GM19035 (cell line): ENCODE measurements at regions not wholly inside any gene's neighbourhood (a gene's known extent, or its start where the extent isn't known, plus 50 kb on each side); places are given as distances from the start of the nearest gene placed in this dataset.

Experiments used
- ATAC-seq: cut with Tn5 transposase; IDR thresholded peaks from one replicate; pipeline ENCODE4 v1.9.1; 2021; ENCODE audit not compliant: unreplicated experiment

DNA sequence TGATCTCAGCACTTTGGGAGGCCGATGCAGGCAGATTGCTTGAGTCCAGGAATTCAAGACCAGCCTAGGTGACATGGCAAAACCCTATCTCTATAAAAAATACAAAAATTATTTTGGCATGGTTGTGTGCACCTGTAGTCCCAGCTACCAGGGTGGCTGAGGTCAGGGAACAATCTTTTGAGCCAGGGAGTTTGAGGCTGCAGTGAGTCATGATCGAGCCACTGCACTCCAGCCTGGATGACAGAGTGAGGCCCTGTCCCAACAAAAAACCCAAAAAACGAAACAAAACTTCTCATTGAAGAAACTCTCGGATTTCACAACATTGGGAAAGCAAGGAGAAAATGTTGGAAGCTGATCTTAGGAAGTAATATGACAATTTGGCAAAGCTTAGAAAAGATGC lies 317.3 kb upstream of the MGAT5 start:
- ATAC-seq, result no peak

DNA sequence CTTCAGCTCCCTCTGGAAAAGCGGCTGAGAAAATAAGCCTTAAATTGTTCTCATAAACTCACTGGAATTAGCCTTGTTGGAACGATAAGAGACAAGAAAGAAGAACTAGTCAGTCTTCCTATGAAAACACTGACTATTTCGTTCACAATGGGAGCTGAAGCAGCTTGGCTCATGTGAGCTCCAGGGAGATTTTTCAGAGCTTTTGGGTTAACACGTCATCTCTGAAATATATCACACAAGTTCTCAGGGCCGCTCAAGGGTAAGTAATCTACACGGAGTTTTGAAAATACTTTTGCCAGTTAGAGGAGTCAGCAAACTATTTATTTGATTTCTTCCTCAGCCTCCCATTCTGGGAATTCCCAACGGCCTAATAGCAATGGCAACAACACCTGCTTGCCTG lies 316.2 kb upstream of the MGAT5 start:
- ATAC-seq, result no peak

DNA sequence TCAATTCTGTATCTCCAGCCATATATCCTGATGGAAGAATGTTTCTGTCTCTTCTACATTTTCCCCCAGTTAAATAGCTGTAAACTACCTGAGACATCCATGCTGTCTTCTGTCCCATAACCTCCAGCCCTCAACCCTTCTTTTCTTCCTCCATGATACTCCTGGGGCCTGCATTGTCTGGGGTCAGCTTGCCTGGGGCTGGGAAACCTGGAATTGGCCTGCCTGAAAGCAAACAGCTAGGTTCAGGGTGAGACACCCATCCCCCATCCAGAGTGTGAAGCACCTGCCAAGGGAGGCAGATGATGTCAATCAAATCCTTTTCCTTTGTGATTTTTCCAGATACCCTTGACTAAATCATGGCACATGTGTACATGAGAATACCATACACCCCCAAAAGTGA lies 313.7 kb upstream of the MGAT5 start:
- ATAC-seq, result no peak

DNA sequence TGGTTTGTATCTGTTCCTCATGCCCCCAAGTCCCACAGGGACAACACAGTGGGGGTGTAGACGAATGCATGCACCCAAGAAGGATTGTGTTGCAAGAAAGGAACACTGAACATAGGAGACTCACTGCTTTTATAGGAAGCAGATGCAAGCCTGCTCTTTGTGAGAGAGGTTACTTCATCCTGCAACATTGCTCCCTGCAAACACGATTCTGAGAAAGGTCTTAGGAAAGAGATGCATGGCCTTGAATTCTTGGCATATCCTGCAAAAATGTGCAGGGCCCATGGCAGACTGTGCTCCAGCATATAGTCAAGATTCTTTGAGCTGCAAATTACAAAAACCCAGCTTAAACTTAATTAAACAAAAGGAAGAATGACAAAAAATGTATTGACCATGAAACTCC lies 312.2 kb upstream of the MGAT5 start:
- ATAC-seq, result no peak

DNA sequence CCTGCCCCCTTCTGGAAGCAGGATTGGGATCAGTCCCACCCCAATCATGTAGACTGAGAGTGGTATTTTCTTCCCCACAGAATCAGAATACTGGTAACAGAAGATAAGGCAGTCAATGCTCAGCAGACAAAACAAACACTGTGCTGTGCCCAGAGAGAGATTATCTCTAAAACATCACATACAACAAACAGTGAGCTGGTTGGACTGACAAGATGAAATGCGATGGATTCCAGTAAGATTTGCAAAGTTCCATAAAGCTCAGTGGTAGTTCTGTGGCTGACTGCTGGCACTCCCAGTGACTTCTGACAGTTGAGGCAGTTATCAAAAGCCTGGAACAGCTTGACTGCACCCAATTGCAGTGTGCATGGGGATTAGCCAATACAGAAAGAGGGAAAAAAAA lies 311.5 kb upstream of the MGAT5 start:
- no peak for ATAC-seq

DNA sequence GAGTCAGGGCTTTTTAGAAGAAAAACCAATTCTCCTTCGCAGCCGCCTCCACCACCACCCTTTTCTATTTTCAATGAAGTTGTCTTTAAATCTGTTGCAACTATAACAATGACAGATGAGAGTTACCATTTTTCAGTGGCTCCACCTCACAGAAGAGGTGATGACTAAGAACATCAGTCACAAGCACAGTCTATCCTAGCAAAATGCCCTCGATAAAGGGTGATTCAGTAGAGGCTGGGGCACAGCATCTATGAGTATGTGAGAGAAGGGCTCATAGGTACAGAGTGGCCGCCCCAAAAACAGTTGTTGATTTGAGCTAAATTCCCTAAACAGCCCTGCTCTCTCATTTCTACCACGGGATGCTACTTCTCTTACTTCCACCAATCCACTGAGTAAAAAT lies 310.8 kb upstream of the MGAT5 start:
- ATAC-seq, result no peak

DNA sequence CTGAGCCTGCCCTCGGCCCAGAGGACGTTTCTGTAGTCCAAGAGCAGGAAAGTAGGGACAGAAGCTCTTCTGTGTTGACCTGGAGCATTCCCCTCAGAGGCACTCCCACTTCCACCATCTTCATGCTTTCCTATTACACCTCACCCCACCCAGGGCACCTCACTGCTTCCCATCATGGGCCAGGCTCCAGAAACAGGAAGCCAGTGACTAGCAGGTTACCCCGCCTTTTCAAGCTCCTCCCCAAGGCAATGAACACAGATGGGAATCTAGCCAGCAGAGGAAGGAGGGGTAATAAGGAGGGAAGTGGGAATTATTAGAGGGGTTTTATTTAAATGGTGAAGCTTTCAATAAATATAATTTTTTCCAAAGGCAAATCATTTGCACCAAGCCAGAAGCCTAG lies 308.8 kb upstream of the MGAT5 start:
- no peak for ATAC-seq

DNA sequence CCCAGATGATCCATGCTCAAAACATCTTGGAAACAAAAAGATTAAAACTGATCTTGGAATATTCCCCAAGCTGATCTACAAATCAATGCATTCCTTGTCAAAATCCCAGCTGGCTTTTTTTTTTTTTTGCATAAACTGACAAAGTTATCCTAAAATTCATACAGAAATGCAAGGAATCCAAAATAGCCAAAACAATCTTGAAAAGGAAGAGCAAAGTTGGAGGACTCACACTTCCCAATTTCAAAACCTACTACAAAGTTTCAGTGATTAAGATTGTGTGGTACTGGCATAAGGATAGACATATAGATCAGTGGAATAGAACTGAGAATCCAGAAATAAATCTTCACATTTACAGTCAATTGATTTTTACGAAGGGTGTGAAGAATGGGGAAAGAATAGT lies 306.8 kb upstream of the MGAT5 start:
- no peak for ATAC-seq

DNA sequence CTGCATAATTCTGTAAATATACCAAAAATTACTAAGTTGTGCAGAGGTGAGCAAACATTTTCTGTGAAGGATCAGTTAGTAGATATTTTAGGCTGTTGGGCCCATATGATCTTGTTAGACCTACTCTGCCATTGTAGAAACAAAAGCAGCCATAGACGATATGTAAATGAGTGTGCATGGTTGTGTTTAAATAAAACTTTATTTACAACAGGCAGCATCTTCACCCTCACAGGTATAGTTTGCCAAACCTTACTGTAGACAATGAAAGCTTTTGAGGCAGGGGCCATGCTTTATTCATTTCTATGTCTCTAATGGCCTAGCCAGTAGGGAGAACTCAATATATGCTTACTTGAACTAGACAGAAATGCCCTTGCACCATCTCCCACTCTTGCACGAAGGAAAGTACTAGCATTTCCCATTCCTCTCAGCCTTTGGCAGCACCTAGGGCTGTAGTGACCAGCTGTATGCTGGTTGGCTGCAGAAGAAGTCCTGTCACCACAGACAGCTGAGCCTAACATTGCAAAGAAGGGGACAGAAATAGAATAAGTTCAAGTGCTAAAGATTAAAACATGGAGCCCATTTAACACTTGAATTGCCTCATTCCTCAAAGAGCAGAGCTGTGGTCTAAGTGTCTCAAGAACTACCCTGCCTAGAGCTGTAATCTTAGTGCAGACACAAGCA lies 305.1 kb upstream of the MGAT5 start:
- ATAC-seq, result no peak

DNA sequence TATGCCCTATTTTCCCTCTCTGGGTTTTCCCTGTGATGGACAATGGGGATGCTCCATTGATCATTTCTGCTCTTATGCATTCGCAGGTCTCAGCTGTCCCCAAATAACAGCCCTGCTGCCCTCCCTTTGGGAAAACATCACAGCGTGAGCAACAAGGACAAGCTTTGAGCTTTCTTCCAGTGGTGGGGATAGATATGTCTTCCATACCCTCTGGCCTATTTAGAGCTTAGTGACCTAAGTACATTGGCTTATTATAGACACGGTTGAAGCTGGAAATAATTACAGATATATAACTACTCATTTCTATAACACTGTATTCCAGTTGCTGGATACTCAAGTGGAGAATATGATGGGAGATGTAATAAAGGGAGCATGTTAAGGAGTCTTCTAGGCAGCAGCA lies 304.3 kb upstream of the MGAT5 start:
- ATAC-seq, result no peak

DNA sequence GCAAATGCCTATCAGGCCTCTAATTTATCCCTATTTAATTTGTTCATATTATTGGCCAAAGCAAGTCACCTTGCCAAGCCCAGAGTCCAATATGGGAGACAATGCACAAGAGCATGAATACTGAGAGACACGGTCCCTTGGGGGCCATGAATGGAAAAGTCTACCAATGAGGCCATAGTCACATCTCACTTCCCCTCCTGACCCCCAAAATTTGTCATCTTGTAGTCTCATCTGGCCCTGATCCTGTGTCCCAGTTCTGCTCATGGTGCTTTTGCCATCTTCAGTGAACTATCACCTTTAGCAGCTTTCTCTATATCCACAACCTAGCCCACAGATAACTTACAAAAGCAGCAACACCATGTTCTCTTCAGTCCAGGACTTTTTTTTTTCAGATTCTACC lies 302.7 kb upstream of the MGAT5 start:
- no peak for ATAC-seq

DNA sequence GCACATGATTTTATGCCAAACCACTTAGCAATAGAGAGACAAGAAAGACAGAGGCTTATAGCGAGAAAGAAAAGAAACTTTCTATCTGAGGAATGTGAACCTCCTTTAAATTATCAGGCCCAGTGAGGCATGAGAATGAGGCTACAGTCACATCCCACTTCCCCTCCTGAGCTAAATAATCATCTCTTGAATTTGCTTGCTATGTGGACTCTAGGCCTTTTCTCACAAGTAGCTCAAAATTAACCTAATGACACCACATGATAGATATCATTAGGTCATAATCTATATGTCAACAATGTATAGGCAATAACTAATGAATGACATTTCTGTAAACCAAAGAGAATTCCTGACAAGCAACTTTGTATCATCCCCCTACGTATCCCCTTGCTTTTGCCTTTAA lies 301.5 kb upstream of the MGAT5 start:
- ATAC-seq, result no peak

DNA sequence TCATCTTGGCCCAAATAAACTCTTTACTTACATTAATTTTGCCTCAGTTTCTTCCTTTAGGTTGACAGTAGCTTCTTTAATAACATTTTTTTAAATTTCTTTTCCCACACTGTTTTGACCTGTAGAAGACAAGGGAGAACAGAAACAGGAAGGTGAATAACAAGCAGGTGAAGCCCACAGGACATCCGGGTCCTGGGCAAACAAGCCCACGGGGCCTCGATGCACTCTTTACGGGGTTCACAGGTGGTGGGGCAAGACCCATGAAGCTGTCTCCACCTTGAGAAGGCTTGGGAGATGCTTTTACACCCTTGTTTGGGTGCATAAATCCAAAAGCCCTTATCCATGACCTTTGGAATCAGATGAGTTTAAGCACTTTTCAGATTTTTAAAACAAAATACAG lies 301.0 kb upstream of the MGAT5 start:
- ATAC-seq, result no peak

DNA sequence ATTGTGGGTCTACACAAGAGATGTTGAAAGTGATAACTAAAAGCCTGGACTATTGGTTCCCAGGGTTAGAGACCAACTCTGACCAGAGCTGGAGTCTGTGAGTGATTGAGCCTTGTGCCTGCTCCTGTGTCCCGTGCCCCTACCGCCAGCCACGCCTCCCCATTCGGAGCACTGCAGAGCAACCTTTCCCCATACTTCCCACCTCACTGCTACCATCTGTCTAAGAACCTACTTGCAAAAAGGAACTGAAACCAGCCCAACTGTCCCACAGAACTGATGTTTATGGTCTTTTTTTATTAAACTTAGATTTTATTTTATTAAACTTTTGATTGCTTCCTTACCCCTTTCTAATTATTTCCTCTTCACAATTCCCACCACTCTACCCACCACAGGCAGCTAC lies 300.3 kb upstream of the MGAT5 start:
- no peak for ATAC-seq

DNA sequence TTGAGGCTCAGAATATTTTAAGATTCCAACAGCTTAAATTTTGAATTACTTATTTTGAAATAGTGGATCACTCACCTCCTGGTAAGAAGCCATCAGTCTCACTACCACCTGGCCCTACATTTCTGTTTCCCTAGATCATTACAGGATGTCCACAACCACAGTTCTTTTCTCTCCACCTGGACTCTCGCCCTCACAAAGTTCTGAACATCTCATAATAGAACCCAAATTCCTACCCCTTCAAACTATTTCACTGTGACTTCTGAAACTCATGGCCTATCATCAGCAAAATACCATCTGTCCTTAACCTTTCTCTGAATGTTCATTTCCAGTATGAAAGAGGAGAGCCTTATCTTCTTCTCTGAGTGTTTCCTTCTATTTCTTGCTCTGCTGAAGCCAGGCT lies 299.2 kb upstream of the MGAT5 start:
- no peak for ATAC-seq

DNA sequence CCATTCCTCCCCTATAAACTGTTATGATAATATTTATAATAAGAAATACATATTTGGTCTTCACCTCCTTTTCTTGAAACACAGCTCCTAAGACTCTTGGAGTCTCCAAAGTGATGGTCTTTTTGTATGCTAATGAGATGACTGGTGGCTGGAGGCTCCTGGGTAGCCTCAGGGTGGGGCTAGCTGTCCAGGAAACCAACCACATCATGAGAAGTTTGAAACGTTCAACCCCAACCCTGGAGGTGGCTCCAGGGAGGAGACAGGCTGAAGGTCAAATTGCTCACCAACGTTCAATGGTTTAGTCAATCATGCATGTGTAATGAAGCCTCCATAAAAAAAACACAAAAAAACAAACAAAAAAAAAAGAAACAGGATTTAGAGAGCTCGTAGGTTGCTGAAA lies 298.7 kb upstream of the MGAT5 start:
- ATAC-seq, result no peak

DNA sequence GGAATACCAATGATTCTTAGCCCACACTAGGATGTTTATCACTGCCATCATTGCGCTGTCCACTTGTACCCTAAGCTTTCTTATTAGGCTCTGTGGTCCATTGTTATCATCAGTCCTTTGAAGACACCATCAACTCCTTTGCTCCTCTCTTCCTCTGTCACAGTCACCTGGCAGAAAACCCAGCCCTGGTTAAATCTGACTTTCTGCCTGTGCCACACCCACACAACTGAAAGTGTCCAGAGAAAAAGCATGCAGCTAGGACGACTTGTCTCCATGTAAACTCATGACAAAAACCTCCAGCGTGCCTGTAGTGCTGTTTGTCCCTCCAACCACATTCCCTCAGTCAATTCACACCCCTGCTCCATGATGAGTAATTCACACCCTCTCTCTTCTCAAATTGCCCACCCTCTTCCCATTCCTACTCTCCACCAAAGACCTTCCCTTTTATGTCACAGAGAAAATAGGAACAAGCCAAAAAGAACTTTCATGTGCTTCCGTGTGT lies 297.4 kb upstream of the MGAT5 start:
- no peak for ATAC-seq

DNA sequence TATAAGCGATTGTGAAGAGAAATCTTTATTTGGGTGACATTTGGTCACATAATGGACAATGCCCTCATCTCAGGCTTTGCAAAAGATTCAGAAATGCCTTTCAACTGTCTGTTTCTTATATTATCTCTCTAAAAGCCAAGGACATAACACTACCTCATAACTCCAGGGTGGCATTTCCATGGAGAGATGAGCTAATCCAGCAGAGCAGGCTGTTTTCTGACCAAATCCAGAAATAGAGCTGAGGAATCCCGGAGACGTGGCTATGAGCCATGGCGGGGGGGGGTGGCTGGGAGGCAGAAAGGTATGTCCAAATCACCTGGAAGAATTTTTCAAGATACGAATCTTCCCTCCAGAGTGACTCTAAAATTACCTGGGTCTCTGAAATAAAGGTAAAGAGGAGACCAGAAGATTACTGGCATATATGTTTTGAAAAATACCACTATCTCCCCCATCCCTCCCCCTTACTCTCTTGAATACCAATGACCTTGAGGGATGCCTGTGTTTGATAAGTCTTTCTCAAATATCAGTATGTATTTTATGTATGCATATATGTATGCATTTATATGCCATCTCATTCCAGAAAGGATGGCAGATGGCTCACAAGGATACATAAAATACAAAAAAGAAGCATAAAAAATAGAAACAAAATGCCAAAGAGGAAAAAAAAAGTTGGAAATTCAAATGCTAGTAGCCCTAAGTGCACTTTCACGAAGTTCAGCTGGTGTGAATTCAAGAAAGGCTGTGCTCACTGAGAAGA lies 296.0 kb upstream of the MGAT5 start:
- ATAC-seq, result no peak

DNA sequence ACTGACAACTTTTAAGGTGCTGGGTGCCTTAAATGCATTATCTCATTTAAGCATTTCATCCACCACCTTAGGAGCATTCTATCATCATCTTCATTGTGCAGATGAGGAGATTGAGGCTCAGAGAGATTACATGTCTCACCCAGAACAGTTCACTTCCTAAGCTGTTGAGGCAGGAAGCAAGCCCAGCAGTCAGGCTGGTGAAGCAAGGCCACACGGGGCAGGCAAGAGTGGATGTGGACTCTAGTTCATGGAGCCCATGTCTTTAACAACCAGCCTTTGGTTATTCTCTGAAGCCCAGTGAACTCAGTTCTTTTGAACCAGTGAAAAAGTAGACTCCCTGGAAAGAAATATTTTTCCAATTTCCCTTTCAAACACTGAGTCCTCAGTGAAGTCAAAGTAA lies 294.8 kb upstream of the MGAT5 start:
- ATAC-seq, result no peak

DNA sequence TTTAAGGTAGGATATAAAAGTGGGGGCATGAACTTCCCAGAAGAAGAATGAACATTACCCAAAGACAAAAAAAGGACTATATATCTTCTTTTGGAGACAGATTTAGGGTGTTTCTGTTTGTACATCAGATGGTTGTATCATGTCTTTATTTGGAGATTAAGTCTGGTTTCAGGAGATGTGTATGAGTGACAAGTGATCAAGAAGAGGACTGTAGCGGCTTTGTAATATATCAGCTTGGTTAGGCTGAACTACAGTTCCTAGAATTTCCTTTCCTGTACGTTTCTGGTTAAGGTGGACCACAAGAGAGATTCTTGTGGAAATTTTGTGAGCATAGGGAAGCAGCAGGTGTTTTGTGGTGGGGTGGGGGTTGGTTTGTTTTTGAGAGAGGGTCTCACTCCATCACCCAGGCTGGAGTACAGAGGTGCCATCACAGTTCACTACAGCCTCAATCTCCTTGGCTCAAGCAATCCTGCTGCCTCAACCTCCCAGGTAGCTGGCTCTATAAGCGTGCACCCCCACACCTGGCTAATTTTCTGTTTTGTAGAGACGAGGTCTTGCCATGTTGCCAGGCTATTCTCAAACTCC lies 287.1 kb upstream of the MGAT5 start:
- ATAC-seq, result no peak

DNA sequence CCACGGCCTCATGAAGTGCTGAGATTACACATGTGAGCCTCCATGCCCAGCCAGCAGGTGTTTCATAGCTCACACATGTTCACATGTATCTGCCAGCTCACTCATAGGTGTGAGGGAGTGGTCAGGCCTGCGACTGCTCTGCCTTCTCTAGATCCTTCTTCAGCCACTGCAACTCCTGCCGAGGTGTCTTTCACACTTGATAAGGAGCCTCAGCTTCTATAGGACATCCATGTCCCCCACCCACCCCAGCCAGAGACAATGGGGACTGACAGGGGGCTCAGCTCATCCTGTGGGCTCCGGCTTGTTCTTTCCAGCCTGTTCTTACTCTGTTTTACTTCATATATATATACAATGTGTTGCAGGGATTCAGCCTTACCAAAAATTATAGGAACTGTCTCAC lies 286.5 kb upstream of the MGAT5 start:
- ATAC-seq, result no peak

DNA sequence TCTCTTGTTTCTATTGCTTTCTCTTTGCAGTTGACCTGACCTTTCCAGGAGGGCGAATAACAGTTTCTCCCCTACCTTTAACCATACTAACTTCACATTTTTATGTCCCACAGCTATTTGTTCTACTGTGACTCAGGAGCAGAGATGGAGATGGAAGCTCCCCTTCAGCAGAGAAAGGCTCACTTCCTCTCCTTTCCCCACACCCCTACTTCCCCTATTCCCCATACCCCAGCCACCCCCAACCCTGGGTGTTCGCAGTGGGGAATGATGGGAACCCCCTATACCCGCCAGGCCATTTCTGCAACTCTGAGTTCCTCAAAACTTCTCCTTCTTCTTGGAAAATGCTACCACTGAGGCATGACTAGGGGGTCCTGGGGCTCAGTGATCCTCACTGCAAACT lies 285.4 kb upstream of the MGAT5 start:
- ATAC-seq, result no peak
